ENCODE measurements at regions not wholly inside any gene's neighbourhood (a gene's known extent, or its start where the extent isn't known, plus 50 kb on each side); places are given as distances from the start of the nearest gene placed in this dataset.
A peak's percentile ranks its signal among the peaks of the same experiment; 100 is the strongest.

DNA sequence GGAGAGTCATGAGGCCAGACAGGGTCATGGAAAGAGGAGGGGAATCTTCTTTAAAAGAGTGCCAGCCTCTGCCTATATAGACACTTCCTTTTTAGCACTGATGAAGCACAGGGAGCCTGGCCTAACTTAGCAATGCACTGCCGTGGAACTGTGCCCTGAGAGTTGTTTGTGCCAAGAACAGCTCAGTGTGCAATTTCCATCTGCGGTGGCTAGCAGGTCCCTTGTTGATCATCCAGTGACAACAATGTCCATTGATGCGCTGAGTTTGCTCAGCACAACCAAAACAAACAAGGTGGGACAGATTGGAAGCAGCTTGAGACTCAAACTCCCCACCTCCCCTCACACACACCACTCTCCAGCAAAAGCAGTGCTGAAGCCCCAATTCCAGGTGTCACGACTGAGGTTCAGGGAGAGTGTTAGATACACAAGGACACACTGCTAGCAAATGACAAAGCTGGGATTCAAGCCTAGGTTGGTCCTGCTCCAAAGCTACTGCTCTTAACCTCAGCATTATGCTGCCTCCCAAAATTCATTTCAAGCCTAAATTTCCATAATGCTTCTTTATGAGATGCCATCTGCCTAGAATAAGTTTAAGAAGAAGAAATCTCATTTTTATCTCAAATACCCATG lies 316.6 kb upstream of the UBE2E2 start:
- Histone ChIP-seq H3K9me3 (no peaks in the 10 kb centered on the region), H3K36me3 (no peaks in the 10 kb centered on the region), H3K27me3 (no peaks in the 10 kb centered on the region), H3K27ac (no peak overlapping the region), H3K4me1 (peaks cover 0 to 10% (median 0%) of the 10 kb centered on the region in 4 donors), H3K4me3 (no peak overlapping the region)
- intact Hi-C loops (cut with DNase I; ENCODE audit: low total_unique reads): no loop called here
- 63% methylated on average over 4 of the region's 4 CpGs; no CpG with 5 or more reads in 1 of the 2 donors for WGBS, 2 donors (ENCODE audit: low coverage in 1 of 2)
- TF ChIP-seq, protein P1, sequence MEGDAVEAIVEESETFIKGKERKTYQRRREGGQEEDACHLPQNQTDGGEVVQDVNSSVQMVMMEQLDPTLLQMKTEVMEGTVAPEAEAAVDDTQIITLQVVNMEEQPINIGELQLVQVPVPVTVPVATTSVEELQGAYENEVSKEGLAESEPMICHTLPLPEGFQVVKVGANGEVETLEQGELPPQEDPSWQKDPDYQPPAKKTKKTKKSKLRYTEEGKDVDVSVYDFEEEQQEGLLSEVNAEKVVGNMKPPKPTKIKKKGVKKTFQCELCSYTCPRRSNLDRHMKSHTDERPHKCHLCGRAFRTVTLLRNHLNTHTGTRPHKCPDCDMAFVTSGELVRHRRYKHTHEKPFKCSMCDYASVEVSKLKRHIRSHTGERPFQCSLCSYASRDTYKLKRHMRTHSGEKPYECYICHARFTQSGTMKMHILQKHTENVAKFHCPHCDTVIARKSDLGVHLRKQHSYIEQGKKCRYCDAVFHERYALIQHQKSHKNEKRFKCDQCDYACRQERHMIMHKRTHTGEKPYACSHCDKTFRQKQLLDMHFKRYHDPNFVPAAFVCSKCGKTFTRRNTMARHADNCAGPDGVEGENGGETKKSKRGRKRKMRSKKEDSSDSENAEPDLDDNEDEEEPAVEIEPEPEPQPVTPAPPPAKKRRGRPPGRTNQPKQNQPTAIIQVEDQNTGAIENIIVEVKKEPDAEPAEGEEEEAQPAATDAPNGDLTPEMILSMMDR (IDR thresholded peaks at IDR 0.05): no peak
- TF ChIP-seq POLR2A (IDR thresholded peaks at IDR 0.05): no peak
- in situ Hi-C loops (cut with MboI; ENCODE audit: low pct_ligation_motif_present in 1 of 4, low pct_unique_long_range_greater_than_20kb in 1 of 4, low sequenced_read_pairs in 3 of 4): loop anchor here in 2 of 4 donors (10.0 to 25.0 kb wide), 2 partner anchors 322 to 324 kb away; no protein-coding TSS in a partner anchor
- no peak for DNase-seq

DNA sequence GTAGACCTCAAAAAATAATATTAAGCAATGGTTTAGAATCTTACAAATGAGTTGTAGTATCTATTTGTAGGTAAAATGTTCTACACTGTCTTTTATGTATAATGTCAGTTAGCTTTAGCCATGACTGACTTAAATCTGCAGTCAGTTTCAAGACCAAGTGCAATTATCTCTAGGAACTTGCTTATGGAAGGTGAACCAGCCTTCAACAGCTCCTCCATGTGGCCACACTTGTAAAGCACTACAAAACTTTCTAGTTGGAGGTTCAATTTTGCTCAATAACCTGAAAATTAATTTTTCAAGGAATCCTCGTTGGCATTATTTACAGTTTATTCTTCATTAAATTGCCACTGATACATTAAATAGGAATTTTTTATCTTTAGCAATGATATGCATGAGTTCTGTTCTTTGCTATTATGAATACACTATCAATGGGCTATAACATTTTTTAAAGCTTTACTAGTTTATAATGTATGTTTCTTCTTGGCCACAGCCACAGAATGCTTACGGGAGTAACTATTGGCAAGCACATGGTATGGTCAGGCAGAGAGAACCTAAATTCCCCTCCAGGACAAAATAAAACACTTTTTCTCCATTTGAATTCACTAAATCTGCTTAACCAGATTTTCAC lies 315.3 kb upstream of the UBE2E2 start:
- intact Hi-C loops (cut with DNase I; ENCODE audit: low total_unique reads) (no loop called here), in situ Hi-C loops (cut with MboI; ENCODE audit: low pct_ligation_motif_present in 1 of 4, low pct_unique_long_range_greater_than_20kb in 1 of 4, low sequenced_read_pairs in 3 of 4) (loop anchor here in 2 of 4 donors (10.0 to 25.0 kb wide), 2 partner anchors 323 to 325 kb away; no protein-coding TSS in a partner anchor)
- TF ChIP-seq EP300 (IDR thresholded peaks at IDR 0.05; ENCODE audit: low read depth): no peak
- no peak for TF ChIP-seq POLR2AphosphoS5 (IDR thresholded peaks at IDR 0.05)
- TF ChIP-seq, protein P1 (IDR thresholded peaks at IDR 0.05): peak; percentile 42 to 52 (median 51)
- TF ChIP-seq POLR2A (IDR thresholded peaks at IDR 0.05): no peak
- Histone ChIP-seq H3K4me3 (no peak overlapping the region), H3K4me1 (peaks cover 0 to 10% (median 0%) of the 10 kb centered on the region in 4 donors), H3K36me3 (no peaks in the 10 kb centered on the region), H3K27me3 (no peaks in the 10 kb centered on the region), H3K9me3 (no peaks in the 10 kb centered on the region), H3K27ac (no peak overlapping the region)
- WGBS, 2 donors (ENCODE audit: low coverage in 1 of 2): 33 to 61% methylated on average over 2 of the region's 2 CpGs
- peak; percentile 19 for DNase-seq

DNA sequence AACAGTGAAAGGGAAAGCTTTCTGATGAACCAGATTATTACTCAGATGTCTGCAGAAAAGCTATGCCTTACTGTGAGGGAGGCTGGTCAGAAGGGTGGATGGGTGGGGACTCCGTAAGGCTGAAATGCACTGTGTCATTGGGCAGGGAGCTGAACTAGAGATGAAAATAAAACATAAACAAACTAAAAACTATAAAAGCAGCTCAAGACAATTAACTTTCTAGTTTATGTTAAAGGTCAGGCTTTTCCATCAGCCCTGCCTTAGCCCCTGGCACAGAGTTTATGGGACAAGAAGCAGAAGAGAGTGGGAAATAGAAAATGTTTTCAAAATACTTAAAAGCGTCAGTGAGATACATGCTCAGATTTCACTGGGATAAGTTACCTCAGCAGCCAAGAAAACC lies 310.0 kb upstream of the UBE2E2 start:
- in situ Hi-C loops (cut with MboI; ENCODE audit: low pct_ligation_motif_present in 1 of 4, low pct_unique_long_range_greater_than_20kb in 1 of 4, low sequenced_read_pairs in 3 of 4): loop anchor here in 1 of 4 donors (25.0 kb wide), 1 partner anchor 331 kb away; no protein-coding TSS in a partner anchor
- H3K4me3 ChIP-seq: no peak overlapping the region
- DNase-seq: no peak
- no peak overlapping the region for H3K27ac ChIP-seq
- intact Hi-C loops (cut with DNase I; ENCODE audit: low total_unique reads): no loop called here
- H3K9me3 ChIP-seq: no peaks in the 10 kb centered on the region
- TF ChIP-seq EP300 (IDR thresholded peaks at IDR 0.05; ENCODE audit: low read depth) (no peak), POLR2AphosphoS5 (IDR thresholded peaks at IDR 0.05) (no peak), POLR2A (IDR thresholded peaks at IDR 0.05) (no peak)
- TF ChIP-seq, protein P1 (IDR thresholded peaks at IDR 0.05): no peak
- H3K4me1 ChIP-seq: peaks cover 0 to 20% (median 0%) of the 10 kb centered on the region in 4 donors
- H3K27me3 ChIP-seq: no peaks in the 10 kb centered on the region
- 57 to 76% methylated on average over 2 of the region's 2 CpGs for WGBS, 2 donors (ENCODE audit: low coverage in 1 of 2)
- no peaks in the 10 kb centered on the region for H3K36me3 ChIP-seq

DNA sequence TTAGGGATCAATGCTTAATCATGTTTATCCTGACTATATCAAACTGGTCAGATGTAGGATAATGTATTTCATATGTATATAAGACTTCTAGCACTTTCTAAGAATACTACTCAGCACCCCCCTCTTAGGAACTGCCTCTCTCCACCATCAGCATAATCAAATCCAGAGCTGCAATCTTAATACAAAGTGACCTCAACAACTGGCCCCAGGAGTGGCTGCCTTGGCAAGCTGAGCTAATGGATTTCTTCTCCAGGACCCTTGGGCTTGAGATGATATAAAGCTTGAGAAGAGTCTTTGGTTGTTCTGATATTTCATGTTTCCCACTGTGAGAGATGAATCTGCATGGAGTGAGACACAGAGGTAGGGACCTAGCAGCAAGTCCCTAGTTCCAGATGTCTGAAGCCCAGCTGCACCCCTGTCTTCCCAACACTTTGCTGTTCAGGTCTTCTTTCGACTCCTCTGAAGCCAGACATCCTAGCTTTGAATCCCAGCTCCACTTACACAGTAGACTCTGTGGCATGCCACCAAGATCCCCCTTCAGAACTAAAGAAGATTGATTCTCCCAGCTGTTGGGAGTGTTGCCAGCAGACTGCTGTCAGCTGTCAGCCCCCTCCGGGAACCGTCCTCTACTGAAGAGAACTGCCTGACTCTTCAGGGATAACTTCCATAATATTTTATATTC lies 309.3 kb upstream of the UBE2E2 start:
- TF ChIP-seq, protein P1 (IDR thresholded peaks at IDR 0.05): no peak
- TF ChIP-seq EP300 (IDR thresholded peaks at IDR 0.05; ENCODE audit: low read depth) (no peak), POLR2A (IDR thresholded peaks at IDR 0.05) (no peak), POLR2AphosphoS5 (IDR thresholded peaks at IDR 0.05) (no peak)
- intact Hi-C loops (cut with DNase I; ENCODE audit: low total_unique reads) (no loop called here), in situ Hi-C loops (cut with MboI; ENCODE audit: low pct_ligation_motif_present in 1 of 4, low pct_unique_long_range_greater_than_20kb in 1 of 4, low sequenced_read_pairs in 3 of 4) (loop anchor here in 1 of 4 donors (25.0 kb wide), 1 partner anchor 331 kb away; no protein-coding TSS in a partner anchor)
- H3K36me3 ChIP-seq: no peaks in the 10 kb centered on the region
- H3K4me1 ChIP-seq: peaks cover 0 to 20% (median 0%) of the 10 kb centered on the region in 4 donors
- DNase-seq: no peak
- no peaks in the 10 kb centered on the region for H3K27me3 ChIP-seq
- no peak overlapping the region for H3K27ac ChIP-seq
- no peak overlapping the region for H3K4me3 ChIP-seq
- 85% methylated on average over 3 of the region's 3 CpGs; no CpG with 5 or more reads in 1 of the 2 donors for WGBS, 2 donors (ENCODE audit: low coverage in 1 of 2)
- H3K9me3 ChIP-seq: no peaks in the 10 kb centered on the region
